ENCODE measurements at regions not wholly inside any gene's neighbourhood (a gene's known extent, or its start where the extent isn't known, plus 50 kb on each side); places are given as distances from the start of the nearest gene placed in this dataset.
"Not testable (repeated sequence)": the region's sequence is repeated elsewhere in the genome, so short reads cannot be mapped to it uniquely, and the experiment has no call there.

- Histone ChIP-seq H3K27me3 (ENCODE audit: insufficient read depth, insufficient read length) (no peaks in the 10 kb centered on the region), H3K36me3 (ENCODE audit: insufficient read depth, insufficient read length, low read length) (no peaks in the 10 kb centered on the region), H3K9me3 (ENCODE audit: insufficient read depth, low read length) (no peaks in the 10 kb centered on the region), H3K9ac (ENCODE audit: insufficient read length, low read depth) (no peak overlapping the region), H3K4me3 (ENCODE audit: insufficient read length, low read depth) (no peak overlapping the region), H3K4me1 (ENCODE audit: insufficient read depth, insufficient read length) (no peaks in the 10 kb centered on the region)
- TF ChIP-seq YY1 (IDR thresholded peaks at IDR 0.05; ENCODE audit: insufficient read depth, insufficient read length), result no peak
- no peak for TF ChIP-seq ZNF274 (IDR thresholded peaks at IDR 0.05; ENCODE audit: low read depth, low read length)
- no peak for TF ChIP-seq SUZ12 (IDR thresholded peaks at IDR 0.05; ENCODE audit: extremely low read depth, insufficient read depth, insufficient read length)
- no peak for DNase-seq (ENCODE audit: low read depth, low spot score)
These were observed 276.7 kb downstream of the PLK2 start for GRCh38 chr5:58183078-58183785.

GRCh38 chr5:58182287-58182841, 277.5 kb downstream of the PLK2 start:
- no peaks in the 10 kb centered on the region for H3K27me3 ChIP-seq (ENCODE audit: insufficient read depth, insufficient read length)
- TF ChIP-seq ZNF274 (IDR thresholded peaks at IDR 0.05; ENCODE audit: low read depth, low read length), result no peak
- TF ChIP-seq SUZ12 (IDR thresholded peaks at IDR 0.05; ENCODE audit: extremely low read depth, insufficient read depth, insufficient read length), result no peak
- no peak for TF ChIP-seq YY1 (IDR thresholded peaks at IDR 0.05; ENCODE audit: insufficient read depth, insufficient read length)
- H3K36me3 ChIP-seq (ENCODE audit: insufficient read depth, insufficient read length, low read length), result no peaks in the 10 kb centered on the region
- no peak overlapping the region for H3K4me3 ChIP-seq (ENCODE audit: insufficient read length, low read depth)
- no peak overlapping the region for H3K9ac ChIP-seq (ENCODE audit: insufficient read length, low read depth)
- no peak for DNase-seq (ENCODE audit: low read depth, low spot score)
- no peaks in the 10 kb centered on the region for H3K9me3 ChIP-seq (ENCODE audit: insufficient read depth, low read length)
- H3K4me1 ChIP-seq (ENCODE audit: insufficient read depth, insufficient read length), result no peaks in the 10 kb centered on the region

GRCh38 chr5:58181578-58182286, 278.2 kb downstream of the PLK2 start:
- no peaks in the 10 kb centered on the region for H3K27me3 ChIP-seq (ENCODE audit: insufficient read depth, insufficient read length)
- no peaks in the 10 kb centered on the region for H3K36me3 ChIP-seq (ENCODE audit: insufficient read depth, insufficient read length, low read length)
- TF ChIP-seq YY1 (IDR thresholded peaks at IDR 0.05; ENCODE audit: insufficient read depth, insufficient read length), result no peak
- TF ChIP-seq ZNF274 (IDR thresholded peaks at IDR 0.05; ENCODE audit: low read depth, low read length), result no peak
- no peak for TF ChIP-seq SUZ12 (IDR thresholded peaks at IDR 0.05; ENCODE audit: extremely low read depth, insufficient read depth, insufficient read length)
- no peaks in the 10 kb centered on the region for H3K4me1 ChIP-seq (ENCODE audit: insufficient read depth, insufficient read length)
- no peak for DNase-seq (ENCODE audit: low read depth, low spot score)
- H3K9me3 ChIP-seq (ENCODE audit: insufficient read depth, low read length), result no peaks in the 10 kb centered on the region
- no peak overlapping the region for H3K9ac ChIP-seq (ENCODE audit: insufficient read length, low read depth)
- no peak overlapping the region for H3K4me3 ChIP-seq (ENCODE audit: insufficient read length, low read depth)

GRCh38 chr5:58172946-58173345, 286.9 kb downstream of the PLK2 start:
- no peak overlapping the region for H3K4me3 ChIP-seq (ENCODE audit: insufficient read length, low read depth)
- no peaks in the 10 kb centered on the region for H3K9me3 ChIP-seq (ENCODE audit: insufficient read depth, low read length)
- H3K36me3 ChIP-seq (ENCODE audit: insufficient read depth, insufficient read length, low read length), result no peaks in the 10 kb centered on the region
- no peaks in the 10 kb centered on the region for H3K4me1 ChIP-seq (ENCODE audit: insufficient read depth, insufficient read length)
- no peak overlapping the region for H3K9ac ChIP-seq (ENCODE audit: insufficient read length, low read depth)
- no peaks in the 10 kb centered on the region for H3K27me3 ChIP-seq (ENCODE audit: insufficient read depth, insufficient read length)
- no peak for DNase-seq (ENCODE audit: low read depth, low spot score)
- TF ChIP-seq ZNF274 (IDR thresholded peaks at IDR 0.05; ENCODE audit: low read depth, low read length) (no peak), SUZ12 (IDR thresholded peaks at IDR 0.05; ENCODE audit: extremely low read depth, insufficient read depth, insufficient read length) (no peak), YY1 (IDR thresholded peaks at IDR 0.05; ENCODE audit: insufficient read depth, insufficient read length) (no peak)

- H3K36me3 ChIP-seq (ENCODE audit: insufficient read depth, insufficient read length, low read length), result no peaks in the 10 kb centered on the region
- H3K27me3 ChIP-seq (ENCODE audit: insufficient read depth, insufficient read length), result no peaks in the 10 kb centered on the region
- no peak overlapping the region for H3K9ac ChIP-seq (ENCODE audit: insufficient read length, low read depth)
- H3K4me1 ChIP-seq (ENCODE audit: insufficient read depth, insufficient read length), result no peaks in the 10 kb centered on the region
- no peak overlapping the region for H3K4me3 ChIP-seq (ENCODE audit: insufficient read length, low read depth)
- no peaks in the 10 kb centered on the region for H3K9me3 ChIP-seq (ENCODE audit: insufficient read depth, low read length)
- no peak for TF ChIP-seq ZNF274 (IDR thresholded peaks at IDR 0.05; ENCODE audit: low read depth, low read length)
- TF ChIP-seq YY1 (IDR thresholded peaks at IDR 0.05; ENCODE audit: insufficient read depth, insufficient read length), result no peak
- no peak for TF ChIP-seq SUZ12 (IDR thresholded peaks at IDR 0.05; ENCODE audit: extremely low read depth, insufficient read depth, insufficient read length)
- DNase-seq (ENCODE audit: low read depth, low spot score), result no peak
These were observed 294.7 kb downstream of the PLK2 start for GRCh38 chr5:58165152-58165551.

- H3K27me3 ChIP-seq (ENCODE audit: insufficient read depth, insufficient read length); DNase-seq (ENCODE audit: low read depth, low spot score): not testable (repeated sequence)
These were observed 298.0 kb downstream of the PLK2 start for GRCh38 chr5:58161889-58162288.

GRCh38 chr5:58156973-58157701, 302.7 kb downstream of the PLK2 start:
- Histone ChIP-seq H3K27me3 (ENCODE audit: insufficient read depth, insufficient read length) (no peaks in the 10 kb centered on the region), H3K4me3 (ENCODE audit: insufficient read length, low read depth) (no peak overlapping the region), H3K36me3 (ENCODE audit: insufficient read depth, insufficient read length, low read length) (no peaks in the 10 kb centered on the region), H3K9ac (ENCODE audit: insufficient read length, low read depth) (no peak overlapping the region), H3K4me1 (ENCODE audit: insufficient read depth, insufficient read length) (no peaks in the 10 kb centered on the region), H3K9me3 (ENCODE audit: insufficient read depth, low read length) (no peaks in the 10 kb centered on the region)
- TF ChIP-seq SUZ12 (IDR thresholded peaks at IDR 0.05; ENCODE audit: extremely low read depth, insufficient read depth, insufficient read length), result no peak
- TF ChIP-seq YY1 (IDR thresholded peaks at IDR 0.05; ENCODE audit: insufficient read depth, insufficient read length), result no peak
- TF ChIP-seq ZNF274 (IDR thresholded peaks at IDR 0.05; ENCODE audit: low read depth, low read length), result no peak
- no peak for DNase-seq (ENCODE audit: low read depth, low spot score)

More at GRCh38 chr5:58161889-58162288, 298.0 kb downstream of the PLK2 start:
- not testable (repeated sequence) for H3K4me1 ChIP-seq (ENCODE audit: insufficient read depth, insufficient read length); H3K9ac ChIP-seq (ENCODE audit: insufficient read length, low read depth); H3K36me3 ChIP-seq (ENCODE audit: insufficient read depth, insufficient read length, low read length); H3K4me3 ChIP-seq (ENCODE audit: insufficient read length, low read depth); H3K9me3 ChIP-seq (ENCODE audit: insufficient read depth, low read length)
